OCI-LY3 (cell line): ENCODE measurements at regions not wholly inside any gene's neighbourhood (a gene's known extent, or its start where the extent isn't known, plus 50 kb on each side); places are given as distances from the start of the nearest gene placed in this dataset.
"Not testable (repeated sequence)": the region's sequence is repeated elsewhere in the genome, so short reads cannot be mapped to it uniquely, and the experiment has no call there.

Experiments used
- H2AFZ ChIP-seq: fragments of 200-600, 300-600 bp; shearing (Covaris generic); 2 replicates; pipeline ENCODE4 v1.6.0; 2014; ENCODE audit warnings: antibody characterized with exemption, low read depth, low read length
- H3K27ac ChIP-seq: fragments of 200-600, 300-600 bp; sonication (generic); 2 replicates; pipeline ENCODE4 v1.5.1; 2014; ENCODE audit warnings: mild to moderate bottlenecking, low read length, moderate library complexity, mixed read lengths
- H3K27me3 ChIP-seq: fragments of 200-600, 300-600 bp; sonication (generic); 2 replicates; pipeline ENCODE4 v1.6.1; 2014; ENCODE audit warnings: low read depth, low read length, mixed read lengths
- H3K36me3 ChIP-seq: fragments of 200-600, 300-600 bp; sonication (generic); replicated peaks from 2 replicates; pipeline ENCODE3; 2014; ENCODE audit warnings: low read depth, low read length, mixed read lengths
- H3K4me1 ChIP-seq: fragments of 300-600, 200-600 bp; sonication (generic); 2 replicates; pipeline ENCODE4 v1.6.1; 2014; ENCODE audit warnings: low read length, mixed read lengths
- H3K4me2 ChIP-seq: fragments of 200-600, 300-600 bp; sonication (generic); 2 replicates; pipeline ENCODE4 v1.6.1; 2014; ENCODE audit warnings: low read length, mixed read lengths
- H3K4me3 ChIP-seq: fragments of 300-600, 200-600 bp; sonication (generic); 2 replicates; pipeline ENCODE4 v1.5.1; 2014; ENCODE audit warnings: antibody characterized with exemption, mild to moderate bottlenecking, low read length, moderate library complexity
- H3K79me2 ChIP-seq: fragments of 300-600, 200-600 bp; shearing (Covaris generic); 2 replicates; pipeline ENCODE4 v1.6.1; 2014; ENCODE audit warnings: mild to moderate bottlenecking, low read length, mixed read lengths
- H3K9ac ChIP-seq: fragments of 300-600, 200-600 bp; shearing (Covaris generic); 2 replicates; pipeline ENCODE4 v1.6.0; 2014; ENCODE audit warnings: mild to moderate bottlenecking, low read length, moderate library complexity
- H3K9me3 ChIP-seq: fragments of 200-600, 300-600 bp; shearing (Covaris generic); 2 replicates; pipeline ENCODE4 v1.6.1; 2014; ENCODE audit warnings: low read length, mixed read lengths; ENCODE audit not compliant: insufficient read depth
- H4K20me1 ChIP-seq: fragments of 200-600, 300-600 bp; sonication (generic); 2 replicates; pipeline ENCODE4 v1.6.1; 2016; ENCODE audit warnings: low read length, mixed read lengths; ENCODE audit not compliant: insufficient read depth
- CTCF ChIP-seq: fragments of 200-600, 300-600 bp; sonication (generic); IDR thresholded peaks from 2 replicates; pipeline ENCODE4 v1.5.1; 2014; ENCODE audit warnings: antibody characterized with exemption, low read length, low read depth
- EZH2phosphoT487 ChIP-seq: fragments of 200-600 bp; shearing (Covaris generic); IDR thresholded peaks from 2 replicates; pipeline ENCODE4 v1.6.1; 2018; ENCODE audit warnings: antibody characterized with exemption, mixed run types, low read depth

GRCh38 chr6:141464490-141464889 lies 668.2 kb upstream of the GJE1 start:
- Histone ChIP-seq H3K9me3 (no peaks in the 10 kb centered on the region), H3K27me3 (no peaks in the 10 kb centered on the region), H3K36me3 (no peaks in the 10 kb centered on the region), H4K20me1 (no peaks in the 10 kb centered on the region), H3K4me1 (peaks cover 10% of the 10 kb centered on the region), H3K79me2 (no peaks in the 10 kb centered on the region), H2AFZ (no peak overlapping the region), H3K9ac (no peak overlapping the region), H3K4me3 (no peak overlapping the region), H3K4me2 (no peak overlapping the region), H3K27ac (no peak overlapping the region)
- TF ChIP-seq CTCF (no peak), EZH2phosphoT487 (no peak)

DNA sequence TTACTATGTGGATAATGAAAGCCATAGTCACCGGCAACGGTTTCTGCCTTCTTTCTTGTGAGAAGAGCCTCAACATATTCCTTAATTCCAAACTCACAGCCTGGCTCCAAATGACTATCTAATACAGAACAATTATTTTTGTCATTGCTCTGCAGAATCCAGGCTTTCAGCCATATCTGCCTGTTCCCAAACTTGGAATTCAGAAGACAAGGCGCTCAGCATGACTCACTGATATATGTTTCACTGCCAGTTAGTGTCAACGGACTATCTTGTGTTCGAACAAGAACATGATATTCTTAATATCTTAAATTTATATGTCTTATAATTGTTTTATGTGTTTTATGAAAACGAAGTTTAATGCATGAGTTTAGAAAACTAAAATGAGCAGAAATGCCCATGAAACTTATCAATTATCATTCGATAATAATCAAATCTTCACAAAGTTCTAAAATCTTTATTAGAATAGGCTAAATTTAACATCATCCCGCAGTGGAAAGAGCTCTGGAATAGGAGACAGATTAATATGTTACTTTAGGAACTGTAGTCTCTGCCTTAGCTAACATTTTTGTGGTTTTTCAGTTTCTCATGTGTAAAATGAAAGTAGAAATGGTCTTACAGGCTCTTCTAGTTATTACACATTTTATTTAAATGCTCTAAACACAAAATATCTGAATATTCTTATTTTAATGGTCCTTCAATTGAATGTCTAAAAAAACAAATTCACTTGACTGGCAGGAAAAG lies 669.3 kb upstream of the GJE1 start:
- no peaks in the 10 kb centered on the region for H3K36me3 ChIP-seq
- H3K4me1 ChIP-seq: peaks cover 10% of the 10 kb centered on the region
- H2AFZ ChIP-seq: no peak overlapping the region
- H3K79me2 ChIP-seq: no peaks in the 10 kb centered on the region
- TF ChIP-seq CTCF (no peak), EZH2phosphoT487 (no peak)
- no peaks in the 10 kb centered on the region for H3K27me3 ChIP-seq
- no peaks in the 10 kb centered on the region for H3K9me3 ChIP-seq
- H4K20me1 ChIP-seq: no peaks in the 10 kb centered on the region
- H3K4me2 ChIP-seq: peak overlapping the region; percentile 20; the same call in 1 of the 2 replicates
- H3K27ac ChIP-seq: no peak overlapping the region
- no peak overlapping the region for H3K4me3 ChIP-seq
- H3K9ac ChIP-seq: no peak overlapping the region

- Histone ChIP-seq H3K4me1 (peaks cover 10% of the 10 kb centered on the region), H3K36me3 (no peaks in the 10 kb centered on the region), H3K4me2 (no peak overlapping the region), H3K9me3 (no peaks in the 10 kb centered on the region), H3K9ac (no peak overlapping the region), H3K4me3 (no peak overlapping the region), H3K27ac (no peak overlapping the region), H4K20me1 (no peaks in the 10 kb centered on the region), H3K27me3 (no peaks in the 10 kb centered on the region), H3K79me2 (no peaks in the 10 kb centered on the region), H2AFZ (no peak overlapping the region)
- no peak for TF ChIP-seq CTCF
- no peak for TF ChIP-seq EZH2phosphoT487
Observed at GRCh38 chr6:141460743-141461484, 671.8 kb upstream of the GJE1 start.

- not testable (repeated sequence) for H3K9ac ChIP-seq, H3K9me3 ChIP-seq, H2AFZ ChIP-seq, H3K79me2 ChIP-seq, H3K27me3 ChIP-seq, H3K4me3 ChIP-seq, H3K27ac ChIP-seq, H4K20me1 ChIP-seq, H3K36me3 ChIP-seq, H3K4me1 ChIP-seq, H3K4me2 ChIP-seq
Observed at GRCh38 chr6:141460245-141460644, 672.5 kb upstream of the GJE1 start.

DNA sequence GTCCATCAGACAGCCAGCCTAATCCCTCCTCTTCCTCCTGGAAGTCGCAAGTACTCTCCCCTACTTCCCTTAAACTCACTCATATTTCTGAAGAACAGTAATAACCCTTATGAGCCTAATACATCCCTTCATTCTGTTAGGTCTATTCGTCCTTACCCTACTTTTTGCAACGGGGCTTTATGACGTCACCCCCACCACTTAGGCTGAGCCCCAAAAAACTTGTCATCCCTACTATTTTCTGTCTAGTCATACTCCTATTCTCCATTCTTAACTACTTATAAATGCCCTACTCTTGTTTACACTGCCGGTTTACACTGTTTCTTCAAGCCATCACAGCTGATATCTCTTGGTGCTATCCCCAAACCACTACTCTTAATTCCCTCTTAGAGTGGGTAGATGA lies 674.7 kb upstream of the GJE1 start:
- H4K20me1 ChIP-seq, H3K4me3 ChIP-seq, H3K79me2 ChIP-seq, H3K36me3 ChIP-seq, H3K4me1 ChIP-seq, H3K9me3 ChIP-seq, H3K27ac ChIP-seq, H3K9ac ChIP-seq, H2AFZ ChIP-seq, H3K4me2 ChIP-seq, H3K27me3 ChIP-seq: not testable (repeated sequence)
